Heart left ventricle (tissue), 13 donors: ENCODE measurements at regions not wholly inside any gene's neighbourhood (a gene's known extent, or its start where the extent isn't known, plus 50 kb on each side); places are given as distances from the start of the nearest gene placed in this dataset.

ENCODE experiments used
- POLR2A ChIP-seq, 2 donors: fragments of 450-650 bp; IDR thresholded peaks; one replicate each; pipeline ENCODE4 v1.6.1; 2017; ENCODE audit warnings: antibody characterized with exemption in 2 of 2, mild to moderate bottlenecking in 2 of 2, moderate library complexity in 2 of 2
- TF ChIP-seq, protein P1 (sequence below), 12 donors: fragments of 200-600 bp; sonication (generic) in 4 of 12; IDR thresholded peaks; one replicate each; pipeline versions ENCODE4 v1.5.0 to v1.8.0; 2018 to 2022; ENCODE audit warnings: antibody characterized with exemption in 12 of 12, mild to moderate bottlenecking in 5 of 12
- donor health status: ischemic (EF 13 %, LVEDD 7.1; RV severe dilation, severe dysfunction).
- donor health status: DM: no; HTN: yes; CAD: no.
- donor health status: DM: no; HTN: no; CAD: no.
- donor health status: ischemic (EF 25% LVEDD 6.9; RV normal size, moderate dysfunction).
- donor health status: ischemic (EF 25% LVEDD 5.7; RV mildly dilated, moderate dysfunction).
- donor health status: ischemic (EF 35%, LVEDD 5.7; RV mildly dilated, moderate dysfunction).
- donor health status: nonischemic (EF 11% LVEDD 7.7; RV severe dilation, severe dysfunction).
- donor health status: DM: yes; HTN: yes; CAD: no.
- donor health status: PGD.
- donor health status: ischemic (EF 29% LVEDD 5.4; RV normal size, mild dysfunction).
- donor health status: nonischemic (EF 23%, LVEDD 6.1; RV moderate dilation, normal function).

DNA sequence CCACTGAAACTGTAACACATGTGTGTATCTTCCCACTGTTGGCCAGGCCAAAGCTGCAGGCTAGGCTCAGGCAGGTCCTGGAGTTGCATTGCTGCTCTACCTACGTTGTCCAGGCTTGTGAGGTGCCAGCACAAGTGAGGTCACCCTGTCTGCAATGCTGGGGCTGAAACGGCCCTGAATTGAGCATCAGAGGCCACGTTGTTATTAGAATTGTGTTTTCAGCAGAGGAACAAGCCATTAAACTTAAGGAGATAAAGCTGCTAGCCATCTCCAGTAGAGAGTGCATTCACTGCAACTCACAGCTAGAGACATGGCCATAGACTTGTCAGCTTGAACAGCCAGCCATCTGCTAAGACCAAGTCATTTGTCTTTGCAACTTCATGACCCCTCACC is 191.8 kb downstream of the SEMA6A start:
- TF ChIP-seq, protein P1, sequence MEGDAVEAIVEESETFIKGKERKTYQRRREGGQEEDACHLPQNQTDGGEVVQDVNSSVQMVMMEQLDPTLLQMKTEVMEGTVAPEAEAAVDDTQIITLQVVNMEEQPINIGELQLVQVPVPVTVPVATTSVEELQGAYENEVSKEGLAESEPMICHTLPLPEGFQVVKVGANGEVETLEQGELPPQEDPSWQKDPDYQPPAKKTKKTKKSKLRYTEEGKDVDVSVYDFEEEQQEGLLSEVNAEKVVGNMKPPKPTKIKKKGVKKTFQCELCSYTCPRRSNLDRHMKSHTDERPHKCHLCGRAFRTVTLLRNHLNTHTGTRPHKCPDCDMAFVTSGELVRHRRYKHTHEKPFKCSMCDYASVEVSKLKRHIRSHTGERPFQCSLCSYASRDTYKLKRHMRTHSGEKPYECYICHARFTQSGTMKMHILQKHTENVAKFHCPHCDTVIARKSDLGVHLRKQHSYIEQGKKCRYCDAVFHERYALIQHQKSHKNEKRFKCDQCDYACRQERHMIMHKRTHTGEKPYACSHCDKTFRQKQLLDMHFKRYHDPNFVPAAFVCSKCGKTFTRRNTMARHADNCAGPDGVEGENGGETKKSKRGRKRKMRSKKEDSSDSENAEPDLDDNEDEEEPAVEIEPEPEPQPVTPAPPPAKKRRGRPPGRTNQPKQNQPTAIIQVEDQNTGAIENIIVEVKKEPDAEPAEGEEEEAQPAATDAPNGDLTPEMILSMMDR (IDR thresholded peaks at IDR 0.05): no peak
- no peak for TF ChIP-seq POLR2A (IDR thresholded peaks at IDR 0.05)
